Right atrium auricular region (tissue), 2 donors: ENCODE measurements at regions not wholly inside any gene's neighbourhood (a gene's known extent, or its start where the extent isn't known, plus 50 kb on each side); places are given as distances from the start of the nearest gene placed in this dataset.

ENCODE experiments used
- DNase-seq: peaks from one replicate; pipeline ENCODE4 v3.0.0-alpha.2; 2019; ENCODE audit warnings: low spot score
- H3K27ac ChIP-seq, 2 donors: fragments of 200-600 bp; sonication (generic); 1 replicate in 1 of 2; 2 replicates in 1 of 2; pipeline ENCODE4 v1.5.1; 2016 to 2019
- H3K27me3 ChIP-seq, 2 donors: fragments of 200-600 bp; sonication (generic); one replicate each; pipeline versions ENCODE4 v1.5.1 to v1.6.0; 2017 to 2019
- H3K36me3 ChIP-seq: fragments of 200-600 bp; sonication (generic); one replicate; pipeline ENCODE4 v1.5.1; 2016
- H3K4me1 ChIP-seq, 2 donors: fragments of 200-600 bp; sonication (generic); one replicate each; pipeline versions ENCODE4 v1.5.1 to v1.6.0; 2017 to 2019
- H3K4me3 ChIP-seq, 2 donors: fragments of 200-600 bp; sonication (generic); 1 replicate in 1 of 2; 2 replicates in 1 of 2; pipeline ENCODE4 v1.5.1; 2017 to 2019; ENCODE audit warnings: mild to moderate bottlenecking in 1 of 2, moderate library complexity in 1 of 2
- H3K9me3 ChIP-seq, 2 donors: fragments of 200-600 bp; sonication (generic); one replicate each; pipeline ENCODE4 v1.5.1; 2019
- CTCF ChIP-seq, 2 donors: fragments of 200-600 bp; sonication (generic); IDR thresholded peaks; one replicate each; pipeline ENCODE4 v1.5.1; 2019; ENCODE audit warnings: antibody characterized with exemption in 2 of 2

DNA sequence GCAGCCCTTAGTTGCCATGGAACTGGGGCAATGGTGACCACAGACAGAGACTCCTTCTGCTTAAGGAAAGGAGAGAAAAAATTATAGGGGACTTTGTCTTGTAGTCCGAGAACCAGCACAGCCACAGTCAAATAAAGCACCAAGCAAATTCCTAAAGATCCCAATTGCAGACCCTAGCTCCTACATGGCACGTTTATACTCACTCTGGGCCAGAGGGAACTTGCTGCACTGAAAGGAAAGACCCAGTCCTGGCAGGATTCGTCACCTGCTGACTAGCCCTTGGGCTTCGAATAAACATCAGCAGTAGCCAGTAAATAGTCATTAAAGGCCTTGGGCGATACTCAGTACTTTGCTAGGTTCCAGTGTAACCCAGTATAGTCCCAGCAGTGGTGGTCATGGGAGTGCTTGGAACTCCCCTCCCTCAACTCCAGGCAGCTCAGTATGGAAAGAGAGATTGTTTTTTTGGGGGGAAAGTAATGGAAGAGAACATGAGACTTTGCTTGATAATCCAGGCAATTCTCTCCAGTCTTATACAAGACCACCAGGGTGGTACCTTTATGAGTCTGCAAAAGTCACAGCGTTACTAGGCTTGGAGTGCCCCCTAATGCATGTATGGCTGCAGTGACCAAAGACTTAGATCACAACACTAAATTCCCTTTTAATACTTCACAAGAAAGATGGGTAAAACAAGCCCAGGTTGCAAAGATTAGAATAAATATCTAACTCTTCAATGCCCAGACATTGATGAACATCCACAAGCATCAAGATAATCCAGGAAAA, 66.4 kb upstream of the AGTR1 start:
- Histone ChIP-seq H3K36me3 (no peaks in the 10 kb centered on the region), H3K9me3 (peaks cover 0 to 10% of the 10 kb centered on the region in 2 donors), H3K27me3 (no peaks in the 10 kb centered on the region), H3K27ac (no peak overlapping the region), H3K4me3 (no peak overlapping the region), H3K4me1 (no peaks in the 10 kb centered on the region)
- TF ChIP-seq CTCF (IDR thresholded peaks at IDR 0.05): no peak
- no peak for DNase-seq

GRCh38 chr3:148641722-148642121, 56.0 kb upstream of the AGTR1 start:
- DNase-seq: no peak
- Histone ChIP-seq H3K36me3 (no peaks in the 10 kb centered on the region), H3K4me1 (peaks cover 0 to 12% of the 10 kb centered on the region in 2 donors), H3K27ac (no peak overlapping the region), H3K4me3 (no peak overlapping the region), H3K27me3 (no peaks in the 10 kb centered on the region), H3K9me3 (no peaks in the 10 kb centered on the region)
- TF ChIP-seq CTCF (IDR thresholded peaks at IDR 0.05): no peak

- Histone ChIP-seq H3K27ac (no peak overlapping the region), H3K4me1 (peaks cover 0 to 12% of the 10 kb centered on the region in 2 donors), H3K27me3 (no peaks in the 10 kb centered on the region), H3K9me3 (no peaks in the 10 kb centered on the region), H3K36me3 (no peaks in the 10 kb centered on the region), H3K4me3 (no peak overlapping the region)
- no peak for TF ChIP-seq CTCF (IDR thresholded peaks at IDR 0.05)
- DNase-seq: no peak
These were observed 55.5 kb upstream of the AGTR1 start for GRCh38 chr3:148642214-148642613.

DNA sequence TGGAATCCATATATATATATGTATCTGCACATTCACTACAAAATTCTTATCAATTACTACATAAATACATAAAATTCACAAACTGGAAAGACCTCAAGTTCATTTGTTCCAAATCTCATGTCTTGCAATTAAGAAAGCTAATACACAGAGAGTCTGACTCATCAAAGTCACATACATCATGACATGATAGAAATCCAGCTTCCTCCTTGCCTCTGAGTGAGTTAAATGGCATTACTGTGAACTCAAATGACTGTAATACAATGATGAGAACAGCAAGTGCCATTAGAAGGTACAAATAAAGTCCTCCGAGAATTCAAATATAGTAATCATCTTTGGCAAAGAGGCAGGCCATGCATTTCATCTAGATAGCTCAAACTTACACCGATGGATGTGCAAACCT, 55.1 kb upstream of the AGTR1 start:
- no peak for DNase-seq
- no peak overlapping the region for H3K4me3 ChIP-seq
- H3K36me3 ChIP-seq: no peaks in the 10 kb centered on the region
- no peaks in the 10 kb centered on the region for H3K9me3 ChIP-seq
- H3K27me3 ChIP-seq: no peaks in the 10 kb centered on the region
- H3K27ac ChIP-seq: peak overlapping the region in 1 of 2 donors; percentile 29
- no peak for TF ChIP-seq CTCF (IDR thresholded peaks at IDR 0.05)
- H3K4me1 ChIP-seq: peaks cover 0 to 12% of the 10 kb centered on the region in 2 donors

GRCh38 chr3:148643389-148643840, 54.3 kb upstream of the AGTR1 start:
- Histone ChIP-seq H3K27ac (peak overlapping the region; percentile 29 to 30), H3K4me3 (no peak overlapping the region), H3K36me3 (no peaks in the 10 kb centered on the region), H3K27me3 (no peaks in the 10 kb centered on the region), H3K9me3 (no peaks in the 10 kb centered on the region), H3K4me1 (peaks cover 0 to 12% of the 10 kb centered on the region in 2 donors)
- no peak for DNase-seq
- no peak for TF ChIP-seq CTCF (IDR thresholded peaks at IDR 0.05)
